Right renal pelvis (tissue), 4 donors: ENCODE measurements at regions not wholly inside any gene's neighbourhood (a gene's known extent, or its start where the extent isn't known, plus 50 kb on each side); places are given as distances from the start of the nearest gene placed in this dataset.
"Not testable (repeated sequence)": the region's sequence is repeated elsewhere in the genome, so short reads cannot be mapped to it uniquely, and the experiment has no call there.

ENCODE experiments used
- DNase-seq, 4 donors: peaks; one replicate each; pipeline ENCODE4 v3.0.0-alpha.2; 2013; ENCODE audit warnings: low read depth in 4 of 4, low spot score in 3 of 4, missing footprints in 1 of 4

- no peak for DNase-seq
These were observed 307.2 kb upstream of the CNTN3 start for GRCh38 chr3:74921676-74922075.

- DNase-seq = no peak
These were observed 306.4 kb upstream of the CNTN3 start for GRCh38 chr3:74920721-74921350.

GRCh38 chr3:74916696-74917095 lies 302.2 kb upstream of the CNTN3 start:
- DNase-seq = no peak

- DNase-seq = no peak
These were observed 291.7 kb upstream of the CNTN3 start for GRCh38 chr3:74906181-74906580.

GRCh38 chr3:74905478-74905877 lies 291.0 kb upstream of the CNTN3 start:
- no peak for DNase-seq

GRCh38 chr3:74904646-74905045 lies 290.2 kb upstream of the CNTN3 start:
- DNase-seq = no peak

GRCh38 chr3:74899796-74900516 lies 285.5 kb upstream of the CNTN3 start:
- not testable (repeated sequence) for DNase-seq

GRCh38 chr3:74897006-74897405 lies 282.5 kb upstream of the CNTN3 start:
- no peak for DNase-seq

- DNase-seq = no peak
These were observed 276.9 kb upstream of the CNTN3 start for GRCh38 chr3:74891312-74891711.

- no peak for DNase-seq
These were observed 269.2 kb upstream of the CNTN3 start for GRCh38 chr3:74883690-74884089.

GRCh38 chr3:74883222-74883621 lies 268.8 kb upstream of the CNTN3 start:
- DNase-seq = no peak

- no peak for DNase-seq
These were observed 265.8 kb upstream of the CNTN3 start for GRCh38 chr3:74880237-74880636.

GRCh38 chr3:74866357-74867030 lies 252.0 kb upstream of the CNTN3 start:
- DNase-seq = no peak

GRCh38 chr3:74862476-74862875 lies 248.0 kb upstream of the CNTN3 start:
- DNase-seq = peak in 1 of 4 donors; percentile 25

- DNase-seq = no peak
These were observed 246.8 kb upstream of the CNTN3 start for GRCh38 chr3:74861211-74861610.

- no peak for DNase-seq
These were observed 243.6 kb upstream of the CNTN3 start for GRCh38 chr3:74858086-74858485.

GRCh38 chr3:74850381-74850780 lies 235.9 kb upstream of the CNTN3 start:
- DNase-seq = no peak

GRCh38 chr3:74847093-74847492 lies 232.6 kb upstream of the CNTN3 start:
- DNase-seq = no peak

- DNase-seq = no peak
These were observed 230.6 kb upstream of the CNTN3 start for GRCh38 chr3:74845081-74845480.

GRCh38 chr3:74844428-74844827 lies 230.0 kb upstream of the CNTN3 start:
- DNase-seq = no peak

GRCh38 chr3:74842649-74843048 lies 228.2 kb upstream of the CNTN3 start:
- no peak for DNase-seq

- no peak for DNase-seq
These were observed 227.7 kb upstream of the CNTN3 start for GRCh38 chr3:74842141-74842540.
